Caki2 (cell line): ENCODE measurements at regions not wholly inside any gene's neighbourhood (a gene's known extent, or its start where the extent isn't known, plus 50 kb on each side); places are given as distances from the start of the nearest gene placed in this dataset.

Source experiments
- DNase-seq: peaks from one replicate; pipeline ENCODE4 v3.0.0-alpha.2; 2015; ENCODE audit warnings: low read depth
- in situ Hi-C: cut with HindIII; loops from 2 replicates; pipeline ENCODE4 v1.10.0; 2016; ENCODE audit warnings: low sequenced_read_pairs, low pct_unique_long_range_greater_than_20kb, mixed read lengths

DNA sequence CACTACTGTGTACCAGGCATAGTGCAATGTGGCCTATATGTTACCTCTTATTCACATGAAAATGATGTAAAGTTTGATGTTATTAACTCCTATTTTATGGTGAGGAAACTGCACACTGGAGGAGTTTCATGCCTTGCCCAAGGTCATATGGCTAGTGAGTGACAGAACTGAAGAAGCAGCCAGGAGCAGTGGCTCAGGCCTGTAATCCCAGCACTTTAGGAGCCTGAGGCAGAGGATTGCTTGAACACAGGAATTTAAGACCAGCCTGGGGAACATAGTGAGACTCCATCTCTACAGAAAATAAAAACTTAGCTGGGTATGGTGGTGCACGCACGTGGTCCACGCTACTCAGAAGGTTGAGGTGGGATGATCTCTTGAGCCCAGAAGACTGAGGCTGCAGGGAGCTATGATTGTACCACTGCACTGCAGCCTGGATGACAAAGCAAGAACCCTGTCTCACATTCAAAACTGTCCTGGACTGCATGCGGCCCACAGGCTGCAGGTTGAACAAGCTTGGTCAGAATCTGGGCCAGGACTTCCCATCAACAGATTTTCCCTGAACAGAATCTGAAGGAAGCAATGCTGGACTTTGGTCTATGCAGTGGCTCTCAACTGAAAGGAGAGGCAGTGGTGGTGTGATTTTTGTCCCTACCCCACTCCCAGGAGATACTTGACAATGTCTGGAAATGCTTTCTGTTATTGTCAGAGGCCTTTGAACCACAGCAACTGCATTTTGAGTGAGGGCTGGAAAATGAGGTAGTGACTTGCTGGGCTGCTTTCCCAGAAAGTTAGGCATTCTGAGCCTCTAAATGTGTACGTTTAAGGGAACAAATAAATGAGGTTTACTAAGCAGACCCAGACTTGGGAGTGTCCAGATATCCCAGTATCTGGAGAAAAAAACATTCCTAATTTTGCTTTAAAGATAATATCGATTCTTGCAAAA is 479.5 kb downstream of the TMEM114 start:
- DNase-seq, result no peak
- in situ Hi-C loops, result no loop called here

DNA sequence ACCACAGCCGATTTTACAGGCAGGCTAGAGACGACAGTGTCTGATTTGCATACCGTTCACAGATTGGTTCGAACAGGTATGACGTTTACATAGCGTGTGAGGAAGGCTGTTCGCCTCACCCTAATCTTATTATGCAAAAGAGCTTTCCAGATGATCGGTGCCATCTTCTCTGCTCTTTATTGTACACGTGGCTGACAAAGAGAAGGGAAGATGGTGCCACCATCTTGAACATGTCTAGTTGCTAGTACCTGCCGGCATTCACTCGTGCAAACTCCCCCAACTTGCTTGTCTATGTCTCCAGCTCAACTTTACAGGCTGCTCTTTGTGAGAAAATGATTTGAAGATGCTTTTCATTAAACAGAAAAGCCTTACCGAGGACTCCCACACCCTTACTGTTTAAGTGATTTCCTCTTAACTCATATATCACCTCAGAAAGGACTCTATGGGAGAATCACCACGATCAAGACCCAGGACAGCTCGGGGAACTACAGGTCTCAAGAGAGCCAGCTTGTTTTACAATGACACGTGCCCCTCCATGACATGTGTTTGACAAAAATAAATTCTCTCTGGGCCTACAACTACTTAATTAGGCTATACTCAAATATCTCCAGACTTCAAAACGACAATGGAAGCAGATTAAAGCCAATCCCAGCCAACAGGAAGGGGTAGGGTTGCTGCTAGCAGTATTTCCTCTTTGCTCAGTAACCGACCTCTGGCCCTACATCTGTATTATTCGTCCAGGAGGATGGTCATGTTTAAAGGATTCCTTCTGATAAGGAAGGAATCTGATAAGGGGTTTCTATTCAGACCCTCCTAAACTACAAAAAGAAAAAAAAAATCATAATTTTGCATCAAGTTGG is 480.6 kb downstream of the TMEM114 start:
- no peak for DNase-seq
- in situ Hi-C loops, result no loop called here

DNA sequence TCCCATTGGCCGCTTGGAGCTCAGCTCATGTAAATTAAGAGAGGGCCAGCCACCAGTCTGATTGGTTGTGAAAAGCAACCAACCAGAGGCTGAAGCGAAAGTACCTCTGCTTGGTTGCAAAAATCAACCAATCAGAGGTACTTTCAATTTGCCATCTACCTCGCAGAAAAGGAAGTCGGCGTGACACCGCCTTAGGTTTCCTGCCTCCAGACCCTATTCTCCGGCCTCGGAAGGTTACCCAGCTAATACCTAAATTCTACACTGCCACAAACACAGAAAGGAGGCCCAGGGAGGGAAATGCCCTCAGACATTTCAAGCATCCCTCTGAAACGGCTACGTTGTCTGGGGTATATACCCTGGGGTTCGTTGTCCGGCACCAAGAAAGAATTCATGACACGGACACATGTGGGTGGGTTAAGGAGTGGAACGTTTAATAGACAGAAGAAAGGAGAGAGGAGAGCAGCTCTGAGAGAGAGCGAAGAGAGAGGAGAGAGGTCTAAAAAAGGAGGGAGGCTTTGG is 481.3 kb downstream of the TMEM114 start:
- no peak for DNase-seq
- in situ Hi-C loops, result no loop called here

DNA sequence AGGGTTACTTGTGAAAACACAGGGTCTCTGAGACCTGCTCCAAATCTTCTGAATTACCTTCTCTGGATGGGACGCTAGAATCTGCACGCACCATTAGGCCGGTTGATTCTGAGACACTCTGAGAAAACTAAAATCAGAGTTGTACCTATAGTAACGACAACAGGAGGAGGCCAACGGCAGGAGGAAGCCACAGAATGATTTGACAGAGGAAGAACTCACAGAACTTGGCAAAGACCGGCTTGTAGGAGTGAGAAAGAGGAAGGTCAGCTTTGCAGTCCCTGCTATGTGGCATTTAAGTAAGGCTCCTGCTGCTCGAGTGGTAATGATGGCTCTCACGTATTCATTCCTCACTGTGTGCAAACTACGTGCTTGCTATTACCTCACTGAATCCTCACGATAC is 483.0 kb downstream of the TMEM114 start:
- in situ Hi-C loops, result no loop called here
- DNase-seq, result no peak

DNA sequence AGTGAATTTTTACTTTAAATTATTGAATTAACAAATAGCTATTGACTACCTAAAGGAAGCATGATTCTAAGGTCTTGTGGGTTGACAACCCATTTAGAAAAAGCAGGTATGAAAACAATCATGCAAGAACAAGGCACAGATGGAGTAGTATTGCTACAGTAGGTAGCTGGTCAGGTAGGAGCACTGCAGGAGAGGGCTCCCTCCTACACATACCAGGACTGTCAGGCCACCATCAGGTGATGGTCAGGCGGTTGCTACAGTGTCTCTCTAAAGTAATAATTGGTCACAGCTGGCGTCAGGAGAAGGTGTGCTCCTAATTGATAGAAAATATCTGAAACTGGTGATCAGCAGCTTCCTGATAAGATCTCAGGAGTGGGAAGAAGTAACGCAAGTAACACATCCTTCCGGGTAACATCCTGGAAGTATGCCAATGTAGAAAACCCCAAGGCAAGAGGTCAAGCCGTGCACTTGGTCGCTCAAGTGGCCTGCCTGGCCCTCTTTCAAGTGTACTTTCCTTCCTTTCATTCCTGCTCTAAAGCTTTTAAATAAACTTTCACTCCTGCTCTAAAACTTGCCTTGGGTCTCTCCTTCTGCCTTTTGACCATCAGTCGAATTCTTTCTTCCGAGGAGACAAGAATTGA is 486.5 kb downstream of the TMEM114 start:
- in situ Hi-C loops, result no loop called here
- no peak for DNase-seq

DNA sequence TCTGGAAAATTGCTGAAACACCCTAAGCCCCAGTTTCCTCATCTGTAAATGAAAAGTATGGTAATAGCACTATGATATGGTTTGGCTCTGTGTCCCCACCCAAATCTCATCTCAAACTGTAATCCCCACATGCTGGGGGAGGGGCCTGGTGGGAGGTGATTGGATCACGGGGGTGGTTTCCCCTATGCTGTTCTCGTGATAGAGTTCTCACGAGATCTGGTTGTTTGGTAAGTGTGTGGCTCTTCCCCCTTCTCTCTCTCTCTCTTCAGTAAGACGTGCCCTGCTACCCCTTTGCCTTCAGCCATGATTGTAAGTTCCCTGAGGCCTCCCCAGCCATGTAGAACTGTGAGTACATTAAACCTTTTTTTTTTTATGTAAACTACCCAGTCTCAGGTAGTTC is 490.7 kb downstream of the TMEM114 start:
- in situ Hi-C loops, result no loop called here
- DNase-seq, result no peak

DNA sequence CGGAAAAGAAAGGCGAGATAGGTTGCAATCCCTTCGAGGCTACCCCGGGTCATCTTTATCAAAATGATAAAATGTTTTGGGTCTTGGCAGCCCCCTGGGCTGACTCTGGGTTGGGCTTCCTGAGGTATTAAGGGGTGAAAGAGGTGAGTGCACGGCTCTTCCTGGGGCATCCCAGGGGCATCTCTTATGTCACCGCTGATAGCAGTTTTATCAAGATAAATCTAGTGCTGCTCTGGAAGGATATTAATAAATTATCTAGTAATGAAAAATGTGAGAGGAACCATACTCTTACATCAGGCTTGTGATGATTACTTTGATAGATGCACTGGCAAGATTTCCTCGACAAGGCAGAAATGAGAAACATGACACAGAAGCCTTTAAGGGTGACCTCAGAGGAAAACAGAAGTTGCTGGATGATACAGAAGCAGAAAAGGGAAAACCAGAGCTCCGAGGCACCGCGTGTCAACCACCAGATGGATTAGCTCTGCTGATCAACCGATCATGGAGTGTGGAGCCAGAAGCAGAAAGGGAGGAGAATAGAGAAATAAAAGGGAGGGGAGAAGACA is 491.3 kb downstream of the TMEM114 start:
- no peak for DNase-seq
- in situ Hi-C loops, result no loop called here

DNA sequence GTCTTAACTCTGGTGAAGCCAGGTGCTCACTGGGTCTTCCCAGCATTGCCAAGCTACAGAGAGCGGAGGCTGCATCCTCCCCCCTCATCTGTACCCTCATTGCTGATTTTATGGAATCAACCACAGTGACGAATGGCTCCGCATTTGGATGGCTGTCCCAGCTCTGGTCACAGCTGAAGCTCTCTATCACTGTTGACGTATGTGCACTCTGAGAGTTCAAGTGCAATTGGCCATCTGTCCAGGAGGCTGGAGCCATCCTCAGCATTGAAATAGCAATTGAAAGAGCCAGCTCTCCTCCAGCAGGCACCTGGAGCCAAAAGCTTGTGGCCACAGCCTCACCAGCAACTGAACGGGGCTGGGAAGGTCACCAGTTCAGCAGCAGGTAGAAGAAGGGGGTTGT is 494.1 kb downstream of the TMEM114 start:
- in situ Hi-C loops, result no loop called here
- DNase-seq, result no peak

DNA sequence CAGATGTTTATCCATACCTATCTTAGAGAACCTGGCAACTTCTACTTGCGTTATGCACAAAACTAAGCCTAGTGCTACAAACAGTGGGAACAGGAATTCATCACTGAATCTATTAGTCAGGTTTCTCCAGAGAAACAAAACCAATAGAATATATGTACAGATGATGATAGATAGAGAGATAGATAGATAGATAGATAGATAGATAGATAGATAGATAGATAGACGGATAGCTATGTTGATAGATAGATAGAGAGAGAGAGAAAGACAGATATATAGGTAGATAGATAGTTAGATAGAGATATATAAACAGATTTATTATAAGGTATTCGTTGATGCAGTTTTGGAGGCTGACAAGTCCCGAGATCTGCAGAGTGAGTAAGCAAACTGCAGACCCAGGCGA is 495.6 kb downstream of the TMEM114 start:
- in situ Hi-C loops, result no loop called here
- DNase-seq, result no peak

DNA sequence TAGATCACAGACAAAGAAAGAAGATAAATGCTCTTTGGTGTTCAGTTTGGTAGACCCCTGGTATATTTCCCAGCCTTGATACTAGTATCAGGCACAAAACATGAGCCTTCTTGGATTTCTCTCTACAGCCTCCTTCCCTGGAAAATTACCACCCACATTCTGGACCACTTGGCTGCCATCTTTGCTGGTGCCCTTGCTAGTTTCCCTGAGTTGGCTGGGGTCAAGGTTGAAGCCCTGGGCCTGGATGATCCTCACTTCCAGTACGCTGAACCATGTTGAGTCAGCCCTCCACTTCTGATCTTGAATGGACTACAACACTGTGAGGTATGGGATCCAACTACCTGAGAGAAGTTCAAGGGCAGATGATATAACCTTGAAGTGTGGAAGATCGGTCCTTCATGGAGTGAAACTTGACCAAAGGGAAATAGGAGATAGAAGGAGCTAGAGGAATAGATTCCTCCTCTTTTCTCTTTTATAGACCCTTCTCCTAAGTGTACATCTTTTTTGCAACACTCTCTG is 501.4 kb downstream of the TMEM114 start:
- in situ Hi-C loops, result no loop called here
- DNase-seq, result no peak

DNA sequence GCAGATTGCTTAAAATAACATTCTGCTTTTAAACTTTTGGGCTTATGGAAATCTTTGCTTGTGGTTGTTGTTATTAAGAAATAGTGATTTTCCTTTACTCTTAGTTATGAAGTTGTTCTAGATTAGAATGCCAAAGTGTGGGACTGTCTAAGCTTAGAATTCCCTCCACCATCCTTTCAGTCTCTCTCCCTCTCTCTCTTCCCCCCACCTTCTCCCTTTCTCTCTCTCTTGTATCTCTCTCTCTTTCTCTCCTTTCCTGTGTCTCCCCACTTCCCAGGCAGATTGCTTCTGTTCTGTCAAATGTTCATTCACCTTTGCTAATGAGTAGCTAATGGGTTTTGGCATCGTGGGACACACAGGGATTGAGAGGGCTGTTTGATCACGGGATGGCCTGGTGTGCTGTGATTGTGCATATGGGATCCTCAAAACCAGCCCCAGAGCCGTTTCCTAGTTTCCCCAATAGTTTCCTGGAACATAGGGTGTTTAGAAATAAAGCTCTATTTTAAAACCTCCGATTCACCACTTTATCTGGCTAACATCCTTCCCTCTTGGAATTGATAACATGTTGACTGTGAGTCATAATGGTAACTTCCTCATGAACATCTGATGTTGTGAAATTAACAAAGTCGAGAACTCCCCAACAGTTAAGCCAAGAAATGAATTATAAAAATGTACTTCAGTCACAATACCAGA is 502.6 kb downstream of the TMEM114 start:
- DNase-seq, result no peak
- in situ Hi-C loops, result no loop called here

DNA sequence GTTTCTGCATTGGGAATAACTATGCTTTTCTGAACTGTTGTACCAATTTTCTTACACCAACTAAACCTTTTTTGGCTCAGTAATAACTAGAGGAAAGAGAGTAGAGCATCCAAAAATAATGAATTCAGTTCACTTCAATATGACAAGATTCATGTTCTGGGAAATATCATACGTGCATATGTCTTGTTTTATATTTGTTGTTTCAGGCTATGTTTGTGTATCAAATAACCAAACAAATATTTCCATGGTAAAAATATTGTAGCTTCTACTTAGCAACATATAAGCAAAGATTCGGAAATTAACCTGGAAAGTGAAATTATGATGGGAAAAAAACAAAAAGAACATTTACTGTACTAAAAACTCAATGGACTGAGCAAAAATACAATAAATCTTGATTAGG is 503.2 kb downstream of the TMEM114 start:
- in situ Hi-C loops, result no loop called here

DNA sequence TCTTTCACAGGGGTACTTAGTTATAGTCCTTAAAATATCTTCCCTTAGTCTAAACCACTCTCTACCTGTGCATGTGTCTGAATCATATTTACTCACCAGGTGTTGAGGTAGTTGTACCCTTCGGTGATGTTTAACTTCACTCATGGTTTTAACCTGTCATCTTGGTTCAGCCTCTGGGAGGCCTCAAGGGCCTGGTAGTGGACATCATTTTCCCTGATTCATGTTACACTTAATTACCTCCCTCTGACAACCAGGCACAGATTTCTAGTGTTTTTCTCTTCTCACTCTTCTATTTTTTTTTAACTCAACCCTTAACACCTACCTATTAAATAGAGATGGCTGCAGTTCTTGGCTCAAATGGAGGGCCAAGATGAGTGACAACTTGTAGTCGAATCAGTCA is 505.4 kb downstream of the TMEM114 start:
- in situ Hi-C loops, result no loop called here
- no peak for DNase-seq

More for the DNA sequence above, 503.2 kb downstream of the TMEM114 start:
- DNase-seq, result no peak

DNA sequence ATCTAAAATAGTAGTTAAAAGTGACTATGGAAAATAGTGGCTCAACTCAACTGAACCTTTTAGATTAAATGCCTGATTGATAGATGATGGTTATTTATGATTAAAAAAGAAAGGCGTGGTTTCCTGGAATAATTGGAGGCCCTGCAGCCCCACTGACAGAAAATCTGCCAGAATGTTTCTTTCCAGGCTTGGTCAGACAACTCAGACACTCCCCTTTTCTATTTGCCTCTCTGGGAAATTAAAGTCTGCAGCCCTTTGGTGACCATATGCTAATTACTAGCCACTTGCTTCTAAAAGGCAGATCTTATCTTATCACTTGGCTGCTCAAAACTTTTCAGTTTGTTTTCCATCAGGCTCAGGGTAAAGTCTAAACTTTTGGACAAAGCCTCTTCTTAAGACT is 506.0 kb downstream of the TMEM114 start:
- DNase-seq, result no peak
- in situ Hi-C loops, result no loop called here

DNA sequence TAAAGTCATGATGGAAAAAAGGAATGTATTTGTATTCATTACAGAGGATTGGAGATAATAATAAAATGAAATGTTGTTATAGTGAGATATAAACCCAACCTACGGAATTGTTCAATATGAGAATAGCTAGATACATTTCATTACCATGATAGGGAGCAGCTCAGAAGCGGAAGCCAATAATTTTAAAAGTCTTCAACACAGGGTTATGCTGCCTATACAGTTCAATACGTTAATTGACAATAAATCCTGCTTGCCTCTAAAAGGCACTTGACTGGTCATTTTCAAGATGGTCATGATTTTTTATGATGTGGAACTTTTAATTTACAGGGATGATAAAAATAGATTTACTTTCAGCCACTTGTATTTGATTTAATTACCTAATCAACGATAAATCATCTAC is 506.8 kb downstream of the TMEM114 start:
- in situ Hi-C loops, result no loop called here
- DNase-seq, result no peak

DNA sequence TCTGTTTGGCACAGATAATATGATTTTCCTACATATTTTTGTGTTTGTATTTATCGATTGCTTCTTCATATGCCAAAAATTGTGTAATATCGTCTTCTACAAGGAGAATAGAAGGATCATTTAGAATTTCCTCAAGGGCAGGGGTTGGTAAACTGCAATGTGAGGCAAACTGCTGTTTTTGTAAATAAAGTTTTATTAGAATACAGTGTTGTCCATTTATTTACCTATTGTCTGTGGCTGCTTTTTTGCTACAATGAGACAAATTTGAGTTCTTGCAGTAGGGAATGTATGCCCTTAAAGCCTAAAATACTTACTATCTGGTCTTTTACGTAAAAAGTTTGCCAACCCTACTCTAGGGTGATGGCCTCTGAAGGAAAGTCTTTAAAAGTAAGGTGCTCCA is 509.5 kb downstream of the TMEM114 start:
- no peak for DNase-seq
- in situ Hi-C loops, result no loop called here

DNA sequence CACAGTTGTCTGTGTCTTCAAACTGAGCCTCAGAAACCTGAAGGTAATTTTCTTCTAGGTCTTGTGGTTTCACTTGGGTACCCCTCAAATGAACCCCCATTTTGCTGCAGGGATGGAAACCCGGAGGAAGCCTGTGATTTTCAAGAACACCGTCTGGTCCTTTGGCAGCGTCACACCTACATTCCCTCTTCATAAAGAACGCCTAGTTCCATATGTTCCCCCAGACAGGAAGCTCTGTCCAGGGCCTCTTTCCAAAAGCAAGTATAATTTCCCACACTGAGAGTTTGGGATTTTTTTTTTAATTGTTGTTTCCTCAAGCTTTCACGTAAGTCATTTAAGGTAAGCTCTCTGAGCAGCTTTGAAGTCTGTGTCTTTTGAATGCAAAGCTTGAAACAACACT is 515.0 kb downstream of the TMEM114 start:
- in situ Hi-C loops, result no loop called here

DNA sequence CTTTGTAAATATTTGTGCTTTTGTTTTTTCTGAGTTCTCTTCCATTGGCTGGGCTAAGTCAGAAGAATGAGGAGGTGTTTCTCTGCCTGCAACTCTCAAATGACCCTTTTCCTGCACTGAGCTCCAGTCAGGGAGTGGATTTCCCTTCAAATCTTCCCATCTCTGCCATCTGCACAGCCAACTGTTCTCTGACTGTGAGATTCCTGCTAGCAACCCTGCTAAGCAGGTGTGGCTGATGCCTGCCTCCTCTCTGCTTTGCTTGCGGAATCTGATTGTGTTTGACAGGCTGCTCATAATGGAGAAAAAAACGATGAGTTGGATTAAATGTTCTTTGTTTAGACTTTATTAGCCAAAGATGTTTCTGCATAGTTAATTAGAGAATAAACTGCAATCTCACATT is 519.8 kb downstream of the TMEM114 start:
- in situ Hi-C loops, result no loop called here
- no peak for DNase-seq

More for the DNA sequence above, 515.0 kb downstream of the TMEM114 start:
- no peak for DNase-seq
